HG02973 (cell line): ENCODE measurements at regions not wholly inside any gene's neighbourhood (a gene's known extent, or its start where the extent isn't known, plus 50 kb on each side); places are given as distances from the start of the nearest gene placed in this dataset.
A peak's percentile ranks its signal among the peaks of the same experiment; 100 is the strongest.

Experiments used
- ATAC-seq: cut with Tn5 transposase; IDR thresholded peaks from one replicate; pipeline ENCODE4 v1.9.1; 2021; ENCODE audit warnings: moderate library complexity; ENCODE audit not compliant: unreplicated experiment

- ATAC-seq, result no peak
Observed at GRCh38 chr1:39085174-39085573, 59.0 kb downstream of the NDUFS5 start.

DNA sequence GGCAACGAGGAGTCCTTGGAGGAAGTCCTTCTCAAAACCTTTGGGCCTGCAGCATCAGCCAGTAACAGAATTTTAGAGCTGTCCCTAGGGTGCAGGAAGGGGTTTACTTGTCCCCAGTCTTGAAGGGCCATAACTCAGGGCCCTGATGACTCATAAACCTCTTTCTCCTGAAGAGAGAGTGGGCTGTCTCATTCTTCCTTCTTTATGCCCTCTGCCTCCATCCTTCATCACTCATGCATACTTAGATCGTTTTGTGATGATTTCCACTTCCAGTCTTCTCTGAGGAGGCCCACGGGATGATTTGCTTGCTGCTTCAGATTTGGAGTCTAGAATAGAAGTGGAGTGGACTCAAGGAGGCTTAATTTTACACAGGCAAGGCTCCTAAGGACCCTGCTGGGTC lies 60.2 kb downstream of the NDUFS5 start:
- no peak for ATAC-seq

DNA sequence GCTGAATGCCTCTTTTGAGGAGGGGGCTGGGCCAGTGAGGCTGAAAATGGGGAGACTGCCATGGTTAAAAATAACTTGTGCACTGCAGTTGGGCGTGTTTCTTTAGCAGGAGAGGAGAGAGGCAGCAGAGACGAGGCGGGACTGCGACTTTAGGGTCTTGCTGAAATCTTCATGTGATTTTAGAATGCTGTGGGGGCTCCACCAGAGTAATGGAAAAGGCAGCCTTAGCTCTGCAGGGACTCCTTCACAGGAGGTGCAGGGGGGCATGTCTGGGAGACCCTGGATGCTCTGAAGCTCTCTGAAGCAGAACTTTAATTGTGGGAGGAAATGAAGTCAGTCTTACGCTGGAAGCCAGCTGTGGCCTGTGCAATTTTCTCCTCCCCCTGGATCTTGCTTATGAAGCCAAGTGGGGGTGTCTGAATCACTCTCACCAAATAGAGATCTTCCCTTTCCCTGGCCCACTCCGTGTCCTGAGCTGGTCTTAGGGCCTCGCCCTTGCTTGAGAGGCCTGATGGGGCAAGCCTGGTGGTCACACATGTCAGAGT lies 60.8 kb downstream of the NDUFS5 start:
- no peak for ATAC-seq

- no peak for ATAC-seq
Observed at GRCh38 chr1:39087435-39087834, 61.3 kb downstream of the NDUFS5 start.

GRCh38 chr1:39088658-39089057 lies 62.5 kb downstream of the NDUFS5 start:
- no peak for ATAC-seq

GRCh38 chr1:39089931-39090521 lies 63.9 kb downstream of the NDUFS5 start:
- no peak for ATAC-seq

DNA sequence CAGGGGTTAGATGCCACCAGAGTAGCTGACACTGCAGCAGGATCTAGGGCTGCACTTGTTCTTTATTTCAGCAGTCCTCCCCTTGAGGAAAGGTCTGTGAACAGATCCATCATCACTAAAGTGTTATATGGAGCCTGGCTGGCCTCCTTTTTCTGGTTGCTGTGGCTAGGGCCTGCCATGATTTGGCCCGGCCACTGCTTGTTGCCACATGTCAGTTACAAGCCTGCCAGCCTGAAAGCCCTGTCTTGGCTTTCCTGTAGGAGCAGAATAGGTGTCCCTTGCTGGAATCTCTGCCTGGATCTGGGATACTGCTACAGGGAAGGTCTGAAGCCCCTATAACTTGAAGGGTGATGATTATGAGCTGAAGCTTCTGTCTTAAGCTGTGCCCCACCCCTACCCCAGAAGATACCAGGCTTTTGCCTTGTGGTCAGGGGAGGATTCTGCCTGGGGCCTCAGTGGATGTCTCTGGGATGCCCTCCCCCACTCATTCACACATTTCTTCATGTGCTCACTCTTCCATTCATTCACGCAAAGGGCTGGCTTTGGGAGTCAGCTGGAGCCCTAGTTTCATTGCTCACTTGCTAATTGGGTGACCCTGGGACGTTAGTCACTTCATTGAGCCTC lies 64.7 kb downstream of the NDUFS5 start:
- ATAC-seq, result no peak

- no peak for ATAC-seq
Observed at GRCh38 chr1:39091845-39092645, 65.9 kb downstream of the NDUFS5 start.

DNA sequence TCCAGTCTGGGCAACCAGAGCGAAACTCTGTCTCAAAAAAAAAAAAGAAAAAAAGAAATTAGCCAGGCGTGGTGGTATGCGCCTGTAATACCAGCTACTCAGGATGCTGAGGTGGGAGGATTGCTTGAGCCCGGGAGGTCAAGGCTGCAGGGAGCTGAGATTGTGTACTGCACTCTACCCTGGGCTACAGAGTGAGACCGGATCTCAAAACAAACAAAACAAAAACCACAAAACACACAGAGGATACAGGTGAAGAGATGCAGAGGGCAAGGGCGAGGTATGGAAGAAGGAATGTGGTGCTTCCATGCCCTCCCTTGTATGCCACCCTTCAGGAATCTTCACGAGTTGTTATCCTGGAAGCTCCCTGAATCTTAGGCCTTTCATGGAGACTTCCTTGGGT lies 68.5 kb downstream of the NDUFS5 start:
- no peak for ATAC-seq

DNA sequence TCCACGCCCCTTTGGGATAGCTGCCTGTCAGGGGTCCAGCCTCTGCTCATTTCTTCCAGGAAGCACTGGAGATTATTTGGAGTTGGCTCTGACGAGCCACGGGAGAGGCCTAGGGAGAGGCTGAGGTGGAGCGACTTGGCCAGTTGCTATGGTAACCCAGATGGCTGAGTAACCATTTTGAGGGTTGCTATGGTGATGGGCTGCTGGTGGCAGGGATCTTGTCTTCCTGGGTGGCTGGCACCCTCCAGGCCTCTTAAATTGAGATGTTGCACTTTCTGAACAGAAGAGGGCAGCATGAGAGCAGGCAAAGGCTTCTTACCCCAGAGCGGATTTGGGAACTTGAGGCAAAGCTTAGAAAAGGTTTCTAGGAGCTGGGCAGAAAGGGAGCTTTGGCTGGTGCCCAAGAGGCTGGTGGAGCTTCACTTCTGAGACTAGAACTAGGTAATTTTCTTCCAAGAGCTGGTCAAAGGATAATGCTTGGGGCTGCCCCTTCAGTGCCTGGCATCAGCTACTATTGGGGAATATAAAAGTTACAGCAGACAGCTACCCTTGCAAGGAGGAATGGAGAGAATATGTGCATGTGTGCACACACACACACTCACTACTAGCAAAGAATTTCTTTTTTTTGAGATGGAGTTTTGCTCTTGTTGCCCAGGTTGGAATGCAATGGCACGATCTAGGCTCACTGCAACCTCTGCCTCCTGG lies 72.5 kb downstream of the NDUFS5 start:
- no peak for ATAC-seq

DNA sequence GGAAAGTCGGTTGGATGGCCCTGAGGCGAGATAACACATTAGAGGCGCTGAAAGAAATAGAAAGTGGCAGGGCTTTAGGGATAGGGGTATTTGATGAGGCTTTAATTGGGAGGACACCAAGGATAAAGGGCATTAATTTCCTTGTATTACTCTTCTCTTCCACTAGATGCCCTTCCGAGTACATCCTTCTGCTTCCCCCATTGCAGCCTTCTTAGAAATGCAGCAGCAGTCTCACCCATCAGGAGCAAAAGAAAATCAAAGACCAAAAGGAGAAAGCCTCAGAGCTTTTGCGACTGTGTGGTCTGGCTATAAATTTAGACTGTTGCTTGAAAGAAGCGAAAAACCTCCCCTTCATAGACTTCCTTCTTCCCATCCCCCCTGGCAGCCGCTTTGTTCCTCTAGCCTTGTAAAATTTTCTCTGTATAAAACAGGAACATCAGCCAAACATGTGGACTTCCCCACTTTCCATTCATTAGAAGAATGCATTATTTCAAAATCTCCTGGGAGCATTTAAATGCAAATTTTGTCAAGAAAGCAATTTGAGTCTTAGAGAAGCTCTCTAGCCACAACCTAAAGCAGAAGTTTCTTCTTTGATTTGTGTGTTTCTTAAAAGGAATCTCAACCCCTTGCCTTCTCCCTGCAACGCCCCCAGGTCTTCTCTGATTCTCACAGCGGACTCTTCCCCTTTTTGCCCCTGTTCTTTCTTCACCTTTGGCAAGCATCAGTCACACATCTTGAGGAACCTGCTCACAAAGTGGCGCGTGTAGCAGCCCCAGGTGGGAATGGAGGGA lies 76.6 kb downstream of the NDUFS5 start:
- ATAC-seq, result no peak

DNA sequence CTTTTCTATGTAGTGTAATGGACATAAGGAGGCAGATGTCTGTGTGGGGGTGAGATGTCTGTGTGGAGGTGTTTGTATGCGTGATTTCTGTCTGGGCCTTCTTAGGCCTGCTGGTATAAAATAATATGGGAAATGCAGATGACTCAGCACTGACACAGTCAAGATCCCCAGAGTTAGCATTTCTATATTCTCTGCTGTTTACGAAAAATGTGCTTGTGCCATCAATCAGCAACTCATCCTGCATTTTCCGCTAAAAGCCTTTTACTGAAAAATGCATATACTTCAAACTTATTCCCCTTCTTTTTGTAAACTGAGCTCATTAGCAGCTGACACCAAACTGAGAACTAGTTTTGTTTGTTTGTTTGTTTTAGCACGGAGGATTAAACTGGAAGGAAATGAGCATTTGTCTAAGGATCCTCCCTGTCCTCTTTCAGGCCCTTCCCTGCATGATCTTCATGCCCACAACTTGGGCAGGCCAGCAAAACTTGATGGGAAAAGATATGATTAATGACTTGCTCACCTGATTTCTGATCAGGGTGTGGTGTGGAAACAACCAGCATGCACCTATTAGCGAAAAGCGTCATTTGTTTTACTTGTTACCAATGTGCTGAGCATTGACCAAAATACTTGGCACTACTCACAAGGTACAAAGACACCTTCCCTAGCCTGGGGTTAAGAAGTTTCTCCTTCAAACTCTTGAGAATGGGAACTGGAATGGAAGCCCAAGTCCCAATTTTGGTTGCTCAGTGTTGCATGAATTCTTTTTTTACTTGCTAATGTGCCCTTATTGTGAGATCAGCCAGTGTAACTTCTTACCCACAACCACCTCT lies 77.4 kb downstream of the NDUFS5 start:
- ATAC-seq, result no peak

DNA sequence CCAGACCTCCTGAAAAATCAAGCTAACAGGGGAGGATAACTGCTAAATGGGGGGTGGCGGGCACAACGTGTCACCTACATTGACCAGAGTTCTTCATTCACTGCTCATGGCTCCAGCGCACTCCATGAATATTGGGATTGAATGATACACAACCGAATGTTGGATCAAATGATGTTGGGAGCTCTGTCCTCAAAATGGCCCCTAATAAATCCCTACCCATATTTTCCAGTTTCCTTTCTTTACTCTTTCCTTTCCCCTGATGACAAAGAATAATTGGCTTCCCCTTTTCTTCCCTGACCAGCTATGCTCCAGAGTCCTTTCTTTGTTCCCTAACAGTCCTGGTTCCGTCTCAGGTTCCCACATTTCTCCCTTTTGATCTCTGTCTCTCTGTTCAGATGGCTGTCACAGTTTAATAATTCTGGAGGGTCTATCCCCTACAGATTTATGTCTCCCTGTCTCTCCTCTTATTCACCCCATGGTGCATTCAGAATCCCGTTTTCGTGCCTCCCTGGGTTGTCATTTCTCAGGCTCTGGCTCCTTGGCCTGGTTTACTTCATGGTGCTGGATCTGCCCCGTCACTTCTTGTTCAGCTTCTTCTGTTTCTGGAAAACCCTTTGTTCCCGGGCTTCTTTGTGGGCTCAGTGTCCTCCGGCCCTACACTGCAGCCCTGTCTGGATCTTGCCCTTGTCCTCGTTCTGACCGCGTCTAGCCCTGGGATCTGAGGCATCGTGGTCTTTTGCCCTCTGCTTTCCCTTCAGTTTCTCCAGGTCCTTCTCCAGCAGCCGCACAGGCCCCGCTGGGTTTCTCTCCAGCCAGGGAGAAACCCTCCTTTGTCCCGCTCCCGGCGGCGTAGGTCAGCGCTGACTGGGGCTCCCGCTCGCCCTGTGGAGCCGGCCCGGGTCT lies 78.3 kb downstream of the NDUFS5 start:
- no peak for ATAC-seq

- ATAC-seq, result peak; percentile 30
Observed at GRCh38 chr1:39105061-39105840, 79.1 kb downstream of the NDUFS5 start.

GRCh38 chr1:39105841-39106765 lies 80.0 kb downstream of the NDUFS5 start:
- peak; percentile 22 for ATAC-seq

GRCh38 chr1:39106801-39107327 lies 80.7 kb downstream of the NDUFS5 start:
- no peak for ATAC-seq
